G401 (cell line): ENCODE measurements at regions not wholly inside any gene's neighbourhood (a gene's known extent, or its start where the extent isn't known, plus 50 kb on each side); places are given as distances from the start of the nearest gene placed in this dataset.

Source experiments
- DNase-seq: peaks from one replicate; pipeline ENCODE4 v3.0.0-alpha.2; 2015; ENCODE audit warnings: low spot score
- in situ Hi-C: cut with HindIII; loops from 2 replicates; pipeline ENCODE4 v1.10.0; 2016; ENCODE audit warnings: low sequenced_read_pairs, mixed read lengths

DNA sequence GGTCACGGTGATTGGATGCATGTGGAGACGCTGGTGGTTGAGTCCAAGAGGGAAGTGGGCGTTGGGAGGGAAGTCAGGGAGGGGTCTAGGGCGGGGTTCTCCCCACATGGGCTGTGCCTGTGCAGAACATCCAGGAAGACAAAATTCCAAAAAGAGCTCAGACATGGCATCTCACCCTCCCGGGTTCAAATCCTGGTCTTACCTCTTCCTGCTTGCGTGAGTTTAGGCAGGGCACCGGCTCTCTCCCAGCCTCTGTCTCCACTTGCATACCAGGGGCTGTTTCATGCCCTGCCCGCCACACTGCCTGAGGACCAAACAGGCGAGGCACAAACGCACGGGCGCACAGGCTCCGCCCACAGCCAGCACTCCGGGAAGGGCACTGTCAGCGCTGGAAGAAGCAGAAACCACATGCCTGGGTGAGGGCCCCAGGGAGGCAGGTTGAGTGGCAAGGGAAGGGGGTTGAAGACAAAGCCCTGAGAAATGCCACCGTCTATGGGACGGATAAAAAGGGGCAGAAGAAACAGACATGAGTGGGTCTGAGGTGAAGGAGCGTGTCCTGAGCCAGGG, 123.6 kb upstream of the SOX1 start:
- no peak for DNase-seq
- in situ Hi-C loops, result no loop called here

DNA sequence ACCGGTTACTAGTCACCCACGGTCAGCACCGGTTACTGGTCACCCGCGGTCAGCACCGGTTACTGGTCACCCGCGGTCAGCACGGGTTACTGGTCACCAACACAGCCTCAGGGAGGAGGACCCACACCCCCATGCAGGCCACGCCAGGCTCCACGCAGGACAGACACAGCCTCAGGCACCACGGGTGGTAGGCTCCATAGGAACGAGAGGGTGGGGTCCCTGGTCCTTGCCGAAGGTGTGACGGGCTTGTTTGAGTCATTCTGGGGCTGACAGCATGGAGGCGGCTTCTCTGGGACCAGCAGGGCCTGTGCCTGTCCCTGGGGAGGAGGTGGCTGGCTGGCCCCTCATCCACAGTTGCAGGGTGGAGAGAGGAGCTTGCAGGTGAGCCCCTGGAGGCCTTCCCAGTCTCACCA, 122.8 kb upstream of the SOX1 start:
- in situ Hi-C loops, result no loop called here
- no peak for DNase-seq

DNA sequence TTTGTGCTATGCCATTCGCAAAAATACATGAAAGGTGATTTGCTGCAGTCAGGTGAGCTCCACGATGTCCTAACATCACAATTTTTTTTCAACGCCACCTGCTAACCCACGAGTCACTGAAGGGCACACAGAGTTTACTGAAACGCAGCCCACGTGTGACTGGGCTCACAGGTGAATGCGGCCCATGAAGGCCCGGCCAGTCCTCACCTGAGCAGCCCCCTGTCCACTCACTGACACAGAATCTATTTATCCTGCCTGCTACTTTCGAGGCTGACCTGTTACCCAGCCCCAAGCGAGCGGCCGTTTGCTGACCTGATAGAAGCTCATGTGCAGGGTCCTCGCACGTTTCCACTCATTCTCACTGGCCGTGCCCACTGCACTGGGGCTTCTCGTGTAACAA, 121.9 kb upstream of the SOX1 start:
- in situ Hi-C loops, result no loop called here
- DNase-seq, result no peak

GRCh38 chr13:111946214-111946613, 120.7 kb upstream of the SOX1 start:
- in situ Hi-C loops, result no loop called here
- DNase-seq, result no peak

DNA sequence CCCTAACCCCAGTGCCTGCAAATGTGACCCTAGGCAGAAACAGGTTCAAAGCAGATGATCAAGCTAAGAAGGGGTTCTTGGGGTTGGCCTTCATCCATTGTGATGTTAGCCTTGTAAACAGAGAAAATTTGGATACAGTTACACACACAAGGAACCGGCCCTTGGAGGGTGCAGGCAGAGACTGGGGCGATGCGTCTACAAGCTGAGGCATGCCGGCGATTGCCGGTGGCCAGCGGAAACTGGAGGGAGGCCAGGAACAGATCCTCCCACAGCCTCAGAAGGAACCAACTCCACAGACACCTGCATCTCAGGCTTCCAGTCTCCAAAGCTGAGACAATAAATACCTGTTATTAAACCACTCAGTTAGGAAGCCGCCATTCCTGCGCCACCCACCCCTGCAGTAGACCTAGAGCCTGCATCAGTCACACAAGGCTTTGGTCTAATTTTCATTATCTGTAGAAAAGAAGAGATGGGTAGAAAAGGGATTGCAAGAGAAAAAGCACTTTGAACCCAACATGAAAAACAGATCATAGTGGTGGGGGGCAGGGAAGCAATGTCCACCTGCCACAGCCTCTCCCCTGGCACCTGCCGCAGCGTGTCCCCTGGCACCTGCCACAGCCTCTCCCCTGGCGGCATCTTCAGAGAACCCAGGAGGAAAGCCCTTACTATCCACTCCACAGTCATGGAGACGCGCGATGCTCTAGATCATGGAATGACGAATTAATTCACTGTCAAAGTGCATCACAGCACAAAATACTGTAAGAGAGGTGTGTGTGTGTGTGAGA, 119.7 kb upstream of the SOX1 start:
- in situ Hi-C loops, result no loop called here
- no peak for DNase-seq

GRCh38 chr13:111947876-111948275, 119.1 kb upstream of the SOX1 start:
- in situ Hi-C loops, result no loop called here
- no peak for DNase-seq

DNA sequence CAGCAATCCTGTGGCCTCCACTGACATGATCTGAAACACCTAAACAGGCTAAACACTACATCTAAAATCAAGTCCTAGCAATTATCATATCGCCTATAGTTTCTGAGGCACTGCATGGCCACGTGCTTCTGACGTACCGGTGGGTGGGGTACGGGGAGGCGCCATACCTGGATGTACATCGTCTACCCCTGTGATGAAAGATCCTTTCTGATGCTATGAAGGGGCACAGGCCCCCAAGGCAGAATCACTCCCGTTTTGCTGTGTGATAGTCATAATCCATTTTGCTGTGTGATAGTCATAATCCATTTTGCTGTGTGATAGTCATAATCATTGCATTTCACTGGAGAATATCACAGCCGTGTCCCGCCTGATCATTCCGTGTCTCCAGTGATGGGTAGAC, 118.7 kb upstream of the SOX1 start:
- no peak for DNase-seq
- in situ Hi-C loops, result no loop called here

DNA sequence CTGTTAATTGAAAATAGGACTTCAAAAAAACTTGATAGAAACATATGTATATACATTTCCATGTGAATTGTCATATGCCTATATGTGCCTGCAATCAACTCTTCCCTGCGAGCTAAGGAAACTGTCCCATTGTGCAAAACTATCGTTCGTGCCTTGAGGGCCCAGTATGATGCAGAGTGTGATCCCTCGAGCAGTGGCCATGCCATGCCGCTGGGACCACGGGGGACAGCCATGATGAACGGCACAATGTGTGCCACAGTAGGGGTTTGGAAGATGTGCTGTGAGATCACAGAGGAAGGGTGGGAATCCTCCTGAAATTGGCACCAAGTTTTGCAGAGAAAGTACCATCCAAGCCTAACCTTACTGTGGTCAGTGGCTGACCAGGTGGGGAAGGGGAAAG, 118.1 kb upstream of the SOX1 start:
- in situ Hi-C loops, result no loop called here
- no peak for DNase-seq

DNA sequence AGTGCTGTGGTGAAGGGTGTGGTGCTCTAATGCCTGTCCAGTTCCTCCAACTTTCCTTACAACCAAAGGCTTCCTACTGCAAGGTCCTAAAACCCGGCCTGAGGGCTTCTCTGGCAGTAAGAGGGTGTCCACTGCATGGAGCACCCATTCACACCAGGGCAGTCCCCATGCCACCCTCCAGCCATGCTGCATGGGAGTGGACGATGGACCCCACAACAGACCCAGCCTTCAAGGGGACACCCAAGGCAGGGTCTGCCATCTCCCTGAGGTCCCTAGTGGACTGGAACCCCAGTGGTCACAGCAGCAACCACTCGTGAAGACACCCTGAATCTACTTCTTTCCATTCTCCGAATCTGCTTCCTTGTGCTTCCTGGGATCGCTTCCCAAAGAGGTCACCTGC, 117.6 kb upstream of the SOX1 start:
- DNase-seq, result no peak

GRCh38 chr13:111950697-111951096, 116.3 kb upstream of the SOX1 start:
- no peak for DNase-seq
- in situ Hi-C loops, result no loop called here

More for the DNA sequence above, 117.6 kb upstream of the SOX1 start:
- in situ Hi-C loops, result no loop called here

- in situ Hi-C loops, result no loop called here
- no peak for DNase-seq
Observed at GRCh38 chr13:111952032-111952431, 114.9 kb upstream of the SOX1 start.

- in situ Hi-C loops, result no loop called here
Observed at GRCh38 chr13:111952814-111953213, 114.1 kb upstream of the SOX1 start.

GRCh38 chr13:111953546-111954178, 113.3 kb upstream of the SOX1 start:
- in situ Hi-C loops, result no loop called here
- no peak for DNase-seq

More at GRCh38 chr13:111952814-111953213, 114.1 kb upstream of the SOX1 start:
- DNase-seq, result no peak

DNA sequence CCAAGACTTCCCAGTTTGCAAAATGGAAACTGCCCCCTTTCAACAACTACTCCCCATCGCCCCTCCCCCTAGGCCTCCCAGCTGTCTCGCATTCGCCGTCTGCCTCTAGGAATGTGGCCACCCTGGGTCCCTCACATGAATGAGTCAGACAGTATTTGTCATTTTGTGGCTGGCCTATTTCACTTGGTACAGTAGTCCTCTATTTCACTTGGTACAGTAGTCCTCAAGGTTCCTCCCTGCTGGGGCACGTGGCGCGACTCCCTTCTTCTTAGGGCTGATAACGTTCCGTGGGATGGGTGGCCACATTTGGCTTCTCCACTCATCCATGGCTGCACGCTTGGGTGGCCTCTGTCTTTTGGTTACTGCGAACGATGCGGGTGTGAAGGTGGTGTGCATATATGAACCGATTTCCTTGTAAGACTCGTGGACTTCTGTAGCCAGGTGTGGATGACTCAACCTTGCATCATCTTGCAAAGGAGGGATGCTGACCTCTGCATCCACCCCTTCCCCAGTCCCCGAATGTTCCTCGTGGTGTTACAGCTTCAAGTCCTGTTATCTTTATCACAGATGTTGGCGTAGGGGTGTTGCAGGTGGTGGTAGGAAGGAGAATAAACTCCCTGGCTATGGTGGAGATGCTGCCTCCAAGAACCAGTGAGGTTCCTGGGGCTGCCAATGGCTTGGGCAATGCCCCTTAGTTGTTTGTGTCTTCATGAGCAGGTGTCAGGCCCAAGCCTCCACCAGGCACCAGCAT, 112.1 kb upstream of the SOX1 start:
- in situ Hi-C loops, result no loop called here
- DNase-seq, result no peak

DNA sequence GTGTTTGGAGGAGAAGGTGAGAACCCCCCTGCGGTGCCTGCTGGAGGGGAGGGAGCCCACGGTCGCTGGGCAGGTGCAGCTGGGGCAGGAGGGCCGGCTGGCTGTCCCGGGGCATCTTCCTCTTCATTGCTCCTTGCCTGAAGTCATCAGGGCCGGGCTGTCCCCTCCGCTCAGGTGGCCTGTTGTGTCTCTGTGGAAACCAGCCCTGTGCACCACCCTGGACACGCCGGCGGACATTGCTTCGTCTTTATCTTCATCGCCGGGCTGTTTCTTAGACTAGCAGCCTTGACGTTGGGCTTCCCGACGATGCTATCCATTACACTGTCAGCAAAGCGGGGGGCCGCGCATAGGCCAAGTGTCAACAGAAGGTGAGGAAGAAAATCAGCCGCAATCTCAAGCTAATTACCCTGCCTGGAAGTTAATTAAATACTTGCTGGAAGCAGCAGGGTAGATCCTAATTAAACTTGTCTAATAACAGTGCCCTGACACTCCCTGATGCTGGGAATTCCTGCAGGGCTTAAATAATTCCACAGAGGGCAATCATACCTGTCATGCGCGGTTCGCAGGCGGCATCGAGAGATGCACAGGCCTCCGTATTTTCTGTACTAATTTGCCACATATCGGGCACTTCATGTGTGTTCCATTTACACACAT, 111.4 kb upstream of the SOX1 start:
- no peak for DNase-seq
- in situ Hi-C loops, result no loop called here

GRCh38 chr13:111956261-111957151, 110.4 kb upstream of the SOX1 start:
- no peak for DNase-seq
- in situ Hi-C loops, result no loop called here

- in situ Hi-C loops, result no loop called here
- no peak for DNase-seq
Observed at GRCh38 chr13:111957913-111958450, 109.0 kb upstream of the SOX1 start.
